22Rv1 (cell line): ENCODE measurements at regions not wholly inside any gene's neighbourhood (a gene's known extent, or its start where the extent isn't known, plus 50 kb on each side); places are given as distances from the start of the nearest gene placed in this dataset.

Experiments
- CTCF ChIP-seq: fragments of 450-650 bp; IDR thresholded peaks from 2 replicates; pipeline ENCODE4 v1.5.1; 2017; ENCODE audit warnings: mild to moderate bottlenecking
- ZFX ChIP-seq: fragments of 450-650 bp; IDR thresholded peaks from 2 replicates; pipeline ENCODE4 v1.6.1; 2017; ENCODE audit warnings: antibody characterized with exemption, borderline replicate concordance

- TF ChIP-seq CTCF (no peak), ZFX (no peak)
Observed at GRCh38 chr10:59558066-59558465, 151.6 kb downstream of the SLC16A9 start.
